ENCODE measurements at regions not wholly inside any gene's neighbourhood (a gene's known extent, or its start where the extent isn't known, plus 50 kb on each side); places are given as distances from the start of the nearest gene placed in this dataset.
A peak's percentile ranks its signal among the peaks of the same experiment; 100 is the strongest.
"Not testable (repeated sequence)": the region's sequence is repeated elsewhere in the genome, so short reads cannot be mapped to it uniquely, and the experiment has no call there.

DNA sequence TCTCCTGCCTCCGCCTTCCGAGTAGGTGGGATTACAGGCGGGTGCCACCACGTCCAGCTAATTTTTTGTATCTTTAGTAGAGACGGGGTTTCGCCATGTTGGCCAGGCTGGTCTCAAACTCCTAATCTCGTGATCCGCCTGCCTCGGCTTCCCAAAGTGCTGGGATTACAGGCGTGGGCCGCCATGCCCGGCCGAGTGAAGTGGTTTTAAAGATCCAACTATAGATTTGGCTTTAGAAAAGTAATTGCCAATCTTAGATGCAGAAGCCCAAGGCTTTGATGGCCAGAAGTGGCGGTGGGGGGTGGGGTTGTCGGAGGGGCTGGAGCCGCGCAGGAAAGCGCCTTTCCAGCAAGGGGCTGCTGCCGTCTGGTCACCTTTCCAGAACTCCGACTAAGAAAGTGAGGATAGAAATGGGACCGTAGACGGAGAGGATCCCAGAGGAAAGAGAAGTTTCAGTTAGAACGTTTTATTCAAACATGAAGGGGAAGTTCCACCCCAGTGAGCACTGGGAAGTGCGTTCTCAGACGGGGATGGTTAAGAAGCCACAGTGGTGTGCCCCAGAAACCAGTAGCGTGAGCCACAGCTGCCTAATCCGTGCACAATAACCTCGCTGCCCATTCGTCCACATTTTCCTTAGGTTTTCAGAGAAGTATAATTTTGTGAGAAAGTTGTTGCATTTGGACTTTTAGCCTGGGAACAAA, 69.7 kb downstream of the DLL1 start:
- TF ChIP-seq, protein P1, sequence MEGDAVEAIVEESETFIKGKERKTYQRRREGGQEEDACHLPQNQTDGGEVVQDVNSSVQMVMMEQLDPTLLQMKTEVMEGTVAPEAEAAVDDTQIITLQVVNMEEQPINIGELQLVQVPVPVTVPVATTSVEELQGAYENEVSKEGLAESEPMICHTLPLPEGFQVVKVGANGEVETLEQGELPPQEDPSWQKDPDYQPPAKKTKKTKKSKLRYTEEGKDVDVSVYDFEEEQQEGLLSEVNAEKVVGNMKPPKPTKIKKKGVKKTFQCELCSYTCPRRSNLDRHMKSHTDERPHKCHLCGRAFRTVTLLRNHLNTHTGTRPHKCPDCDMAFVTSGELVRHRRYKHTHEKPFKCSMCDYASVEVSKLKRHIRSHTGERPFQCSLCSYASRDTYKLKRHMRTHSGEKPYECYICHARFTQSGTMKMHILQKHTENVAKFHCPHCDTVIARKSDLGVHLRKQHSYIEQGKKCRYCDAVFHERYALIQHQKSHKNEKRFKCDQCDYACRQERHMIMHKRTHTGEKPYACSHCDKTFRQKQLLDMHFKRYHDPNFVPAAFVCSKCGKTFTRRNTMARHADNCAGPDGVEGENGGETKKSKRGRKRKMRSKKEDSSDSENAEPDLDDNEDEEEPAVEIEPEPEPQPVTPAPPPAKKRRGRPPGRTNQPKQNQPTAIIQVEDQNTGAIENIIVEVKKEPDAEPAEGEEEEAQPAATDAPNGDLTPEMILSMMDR (IDR thresholded peaks at IDR 0.05; ENCODE audit: low read depth, low read length), result no peak
- Histone ChIP-seq H3K9me3 (ENCODE audit: severe bottlenecking) (no peaks in the 10 kb centered on the region), H3K27me3 (ENCODE audit: insufficient read depth, low read depth, severe bottlenecking) (no peaks in the 10 kb centered on the region), H3K36me3 (no peaks in the 10 kb centered on the region), H3K27ac (no peak overlapping the region), H3K4me3 (ENCODE audit: low read depth, low read length) (no peak overlapping the region)
- no peak for DNase-seq

DNA sequence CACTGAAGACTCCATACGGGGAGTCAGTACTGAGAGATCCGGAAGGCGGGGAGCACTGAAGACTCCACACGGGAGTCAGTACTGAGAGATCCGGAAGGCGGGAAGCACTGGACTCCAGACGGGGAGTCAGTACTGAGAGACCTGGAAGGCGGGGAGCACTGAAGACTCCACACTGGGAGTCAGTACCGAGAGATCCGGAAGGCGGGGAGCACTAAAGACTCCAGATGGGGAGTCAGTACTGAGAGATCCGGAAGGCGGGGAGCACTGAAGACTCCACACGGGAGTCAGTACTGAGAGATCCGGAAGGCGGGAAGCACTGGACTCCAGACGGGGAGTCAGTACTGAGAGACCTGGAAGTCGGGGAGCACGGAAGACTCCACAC, 77.2 kb downstream of the DLL1 start:
- not testable (repeated sequence) for H3K4me3 ChIP-seq (ENCODE audit: low read depth, low read length); H3K27me3 ChIP-seq (ENCODE audit: insufficient read depth, low read depth, severe bottlenecking); H3K27ac ChIP-seq; DNase-seq; H3K36me3 ChIP-seq; H3K9me3 ChIP-seq (ENCODE audit: severe bottlenecking)

DNA sequence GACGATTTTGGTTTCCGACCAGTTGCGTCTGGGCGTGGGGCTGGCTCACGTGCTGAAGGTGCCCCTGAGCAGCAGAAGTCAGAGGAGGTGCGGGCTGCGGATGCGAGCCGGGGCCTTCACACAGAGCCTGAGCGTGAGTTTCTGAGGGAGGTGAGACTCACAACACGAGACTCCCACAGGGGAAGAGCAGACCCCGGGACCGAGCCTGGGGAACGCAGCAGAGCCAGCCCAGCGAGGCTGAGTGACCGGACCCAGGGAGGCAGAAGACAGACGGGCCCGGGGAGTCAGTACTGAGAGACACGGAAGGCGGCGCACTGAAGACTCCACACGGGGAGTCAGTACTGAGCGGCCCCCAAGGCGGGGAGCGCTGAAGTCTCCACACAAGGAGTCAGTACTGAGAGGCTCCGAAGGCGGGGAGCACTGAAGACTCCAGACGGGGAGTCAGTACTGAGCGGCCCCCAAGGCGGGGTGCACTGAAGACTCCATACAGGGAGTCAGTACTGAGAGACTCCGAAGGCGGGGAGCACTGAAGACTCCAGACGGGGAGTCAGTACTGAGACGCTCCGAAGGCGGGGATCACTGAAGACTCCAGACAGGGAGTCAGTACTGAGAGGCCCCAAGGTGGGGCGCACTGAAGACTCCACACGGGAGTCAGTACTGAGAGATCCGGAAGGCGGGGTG, 77.8 kb downstream of the DLL1 start:
- Histone ChIP-seq H3K36me3 (no peaks in the 10 kb centered on the region), H3K27me3 (ENCODE audit: insufficient read depth, low read depth, severe bottlenecking) (no peaks in the 10 kb centered on the region), H3K9me3 (ENCODE audit: severe bottlenecking) (no peaks in the 10 kb centered on the region), H3K4me3 (ENCODE audit: low read depth, low read length) (no peak overlapping the region), H3K27ac (no peak overlapping the region)
- no peak for DNase-seq
- TF ChIP-seq, protein P1 (IDR thresholded peaks at IDR 0.05; ENCODE audit: low read depth, low read length), result no peak

DNA sequence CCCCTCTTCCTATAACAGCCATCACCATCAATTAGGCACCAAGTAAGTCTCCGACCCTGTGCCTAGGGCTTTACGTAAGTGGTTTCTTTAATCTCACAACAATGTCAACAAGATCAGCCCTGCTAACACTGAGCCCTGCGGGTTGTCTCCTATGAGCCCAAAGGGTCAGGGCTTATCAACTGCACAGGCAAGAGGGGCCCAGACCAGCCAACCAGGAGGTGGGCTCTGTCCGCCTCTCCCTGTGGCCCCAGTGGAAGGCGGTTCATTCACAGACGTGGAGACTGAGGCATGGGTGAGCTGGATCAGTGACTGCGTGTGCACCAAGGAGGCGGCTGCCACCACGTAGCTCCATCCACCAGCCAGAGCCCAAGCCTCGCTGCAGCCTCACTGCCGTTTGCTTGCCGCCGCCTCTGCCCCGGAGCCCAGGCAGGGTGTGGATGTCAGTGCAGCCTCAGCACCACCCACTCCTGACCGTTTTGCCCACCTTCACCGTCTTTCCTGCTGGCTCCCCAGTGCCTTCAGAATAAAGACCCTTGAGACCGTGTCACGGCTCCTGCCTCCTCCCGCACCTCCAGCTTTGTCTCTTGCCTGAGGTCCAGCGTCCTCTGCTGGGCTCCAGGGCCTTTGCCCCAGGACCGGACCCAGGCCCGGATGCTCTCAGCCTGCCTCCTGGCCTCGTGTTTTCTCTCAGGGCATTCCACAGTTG, 78.7 kb downstream of the DLL1 start:
- TF ChIP-seq, protein P1 (IDR thresholded peaks at IDR 0.05; ENCODE audit: low read depth, low read length), result no peak
- peak; percentile 27 for DNase-seq
- no peak overlapping the region for H3K27ac ChIP-seq
- H3K4me3 ChIP-seq (ENCODE audit: low read depth, low read length), result no peak overlapping the region
- H3K27me3 ChIP-seq (ENCODE audit: insufficient read depth, low read depth, severe bottlenecking), result no peaks in the 10 kb centered on the region
- no peaks in the 10 kb centered on the region for H3K9me3 ChIP-seq (ENCODE audit: severe bottlenecking)
- no peaks in the 10 kb centered on the region for H3K36me3 ChIP-seq

DNA sequence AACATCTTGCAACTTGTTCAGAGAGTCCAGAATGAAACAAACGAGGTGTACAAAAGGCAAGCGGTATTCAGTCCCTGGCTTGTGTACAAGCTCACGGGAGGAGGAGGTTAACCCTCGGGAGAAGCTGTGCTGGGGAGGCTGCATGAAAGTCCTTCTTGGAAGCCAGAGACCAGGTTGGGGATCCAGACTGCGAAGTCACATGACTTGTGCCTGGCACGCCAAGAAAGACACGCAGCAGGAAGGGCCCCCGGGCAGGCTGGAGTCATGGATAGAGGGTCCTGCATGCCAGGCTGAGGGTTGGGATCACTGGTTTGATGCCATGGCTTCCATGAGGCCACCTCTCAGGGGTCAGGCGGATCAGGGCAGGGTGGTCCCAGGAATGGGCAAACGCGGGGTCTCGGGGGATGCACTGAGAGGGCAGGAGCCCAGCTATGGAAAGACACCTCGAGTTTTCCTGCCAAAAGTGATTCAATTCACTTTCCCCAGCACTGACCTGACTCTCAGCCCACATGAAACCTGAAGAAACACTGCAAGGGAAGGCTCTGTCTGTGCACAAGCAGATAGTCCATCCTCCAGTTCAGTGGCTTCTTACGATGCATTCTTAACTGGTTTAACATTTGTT, 79.4 kb downstream of the DLL1 start:
- Histone ChIP-seq H3K36me3 (no peaks in the 10 kb centered on the region), H3K27me3 (ENCODE audit: insufficient read depth, low read depth, severe bottlenecking) (no peaks in the 10 kb centered on the region), H3K27ac (no peak overlapping the region), H3K9me3 (ENCODE audit: severe bottlenecking) (no peaks in the 10 kb centered on the region), H3K4me3 (ENCODE audit: low read depth, low read length) (no peak overlapping the region)
- no peak for DNase-seq
- TF ChIP-seq, protein P1 (IDR thresholded peaks at IDR 0.05; ENCODE audit: low read depth, low read length), result no peak
